Endometrium (tissue), 2 donors: ENCODE measurements at regions not wholly inside any gene's neighbourhood (a gene's known extent, or its start where the extent isn't known, plus 50 kb on each side); places are given as distances from the start of the nearest gene placed in this dataset.

Experiments used
- FAIRE-seq: peaks from 2 replicates; lab custom pipeline; 2012; peaks lifted over from hg19 to GRCh38; lab: Jason Lieb, UNC
- donor health status: control.
- donor health status: control.

DNA sequence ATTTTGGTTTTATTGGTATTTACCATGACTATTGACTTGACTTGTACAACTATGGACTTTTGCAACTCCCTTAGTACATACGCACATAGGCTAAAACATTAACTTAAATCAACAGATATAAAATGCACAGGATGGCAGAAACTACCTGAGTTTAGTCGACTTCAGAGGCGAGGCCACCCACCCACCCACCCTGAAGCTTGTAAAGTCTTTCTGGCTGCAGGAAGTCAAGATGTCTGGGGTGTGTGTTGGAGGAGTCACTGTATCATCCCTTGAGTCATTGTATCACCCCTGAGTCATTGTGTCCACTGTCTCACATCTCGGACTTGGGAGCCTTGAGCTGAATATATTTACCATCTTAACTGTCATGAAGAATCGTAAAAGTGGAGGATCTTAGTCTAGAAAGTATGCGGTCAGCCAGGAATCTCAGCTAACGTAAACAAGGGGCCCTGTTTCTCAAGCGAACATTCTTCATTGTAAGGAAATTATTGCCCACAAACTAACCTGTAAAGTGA lies 140.0 kb upstream of the ST6GAL2 start:
- no peak for FAIRE-seq

DNA sequence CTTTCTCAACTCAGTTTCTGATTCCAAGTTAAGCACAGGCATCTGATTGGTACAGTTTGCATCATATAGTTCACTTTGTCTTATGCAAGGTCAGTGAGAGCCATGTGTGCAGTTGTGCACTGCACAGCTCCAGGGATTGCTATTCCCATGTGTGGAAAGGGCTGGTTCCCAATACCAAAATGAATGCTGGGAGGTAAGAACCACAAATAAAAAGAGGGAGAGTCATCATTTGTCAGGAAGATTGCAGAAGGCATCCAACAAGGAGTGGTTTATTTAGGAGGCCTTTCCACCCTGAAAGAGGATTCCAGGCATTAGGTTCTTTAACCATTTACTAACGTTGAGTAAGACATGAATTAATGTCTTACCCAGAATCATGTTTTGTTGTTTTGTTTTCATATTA lies 141.2 kb upstream of the ST6GAL2 start:
- no peak for FAIRE-seq

DNA sequence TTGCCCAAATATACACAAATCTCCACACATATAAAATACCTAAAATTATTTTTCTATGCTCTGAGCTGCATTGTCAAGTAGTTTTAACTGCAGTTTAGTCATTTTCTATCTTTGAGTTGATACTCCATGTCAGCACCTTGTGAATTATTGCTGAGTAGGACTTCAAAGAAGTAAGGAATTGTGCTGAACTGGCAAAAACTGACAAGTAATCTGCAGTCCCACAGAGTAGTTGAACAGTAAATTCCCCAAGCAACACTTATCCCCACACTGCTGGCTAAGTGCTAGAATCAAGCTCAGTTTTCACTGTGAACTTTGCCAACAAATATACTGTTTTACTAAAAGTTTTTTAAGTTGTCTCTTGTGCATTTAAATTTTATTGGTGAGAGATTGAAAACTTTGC lies 141.8 kb upstream of the ST6GAL2 start:
- no peak for FAIRE-seq

DNA sequence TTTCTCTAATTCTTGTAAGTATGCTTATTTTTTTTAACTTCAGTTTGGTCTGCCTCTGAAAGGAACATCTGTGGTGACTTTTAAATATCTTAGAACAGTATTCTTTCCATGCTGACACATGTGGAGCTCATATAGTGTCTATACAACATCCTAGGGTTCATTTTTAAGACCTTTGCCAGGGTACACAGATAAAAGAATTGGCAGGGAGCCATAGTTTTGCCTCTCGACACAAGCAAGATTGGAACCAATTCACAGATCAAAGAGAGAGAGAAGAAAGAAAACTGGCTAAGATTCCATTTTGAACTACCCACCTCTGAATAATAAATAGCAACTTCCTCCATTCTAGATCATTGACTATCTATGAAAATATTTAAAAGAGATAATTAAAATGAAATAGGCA lies 142.7 kb upstream of the ST6GAL2 start:
- no peak for FAIRE-seq

DNA sequence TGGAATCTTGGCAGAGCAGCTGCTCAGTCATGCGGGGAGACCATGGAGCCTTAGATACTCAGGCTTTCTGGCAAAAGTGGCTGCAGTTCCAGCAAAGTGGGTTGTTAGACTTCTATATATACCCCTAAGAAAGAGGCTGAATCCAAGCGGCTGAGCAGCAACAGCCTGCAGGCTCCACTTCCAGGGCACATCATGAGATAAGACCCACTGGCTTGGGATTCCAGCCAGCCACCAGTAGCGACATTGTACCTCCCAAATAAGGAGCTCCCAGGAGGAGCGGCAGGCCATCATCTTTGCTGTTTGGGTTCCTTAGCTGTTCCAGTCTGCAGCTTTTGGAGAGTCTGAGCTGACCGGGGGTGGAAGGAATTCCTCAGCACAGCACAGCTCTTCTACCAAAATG lies 150.3 kb upstream of the ST6GAL2 start:
- FAIRE-seq, result no peak

DNA sequence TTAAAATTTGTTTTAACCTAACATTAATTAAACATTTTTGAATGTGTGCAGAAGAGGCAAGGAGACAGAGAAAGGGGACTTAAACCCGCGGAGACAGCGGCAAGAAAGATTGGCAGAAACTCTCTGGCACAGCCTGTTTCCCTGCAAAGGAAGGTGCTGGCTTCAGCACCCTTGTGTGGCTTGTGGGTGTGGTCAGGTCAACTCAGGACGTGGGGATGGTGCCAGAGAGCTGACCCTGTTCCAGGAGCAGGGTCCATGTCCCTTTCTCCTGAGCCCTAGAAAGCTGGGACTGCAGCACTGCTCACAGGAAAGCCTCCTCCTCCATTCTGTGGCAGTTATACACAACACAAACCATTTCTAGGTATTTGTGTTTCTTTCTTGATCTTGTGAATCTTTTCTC lies 176.2 kb upstream of the ST6GAL2 start:
- FAIRE-seq, result no peak

DNA sequence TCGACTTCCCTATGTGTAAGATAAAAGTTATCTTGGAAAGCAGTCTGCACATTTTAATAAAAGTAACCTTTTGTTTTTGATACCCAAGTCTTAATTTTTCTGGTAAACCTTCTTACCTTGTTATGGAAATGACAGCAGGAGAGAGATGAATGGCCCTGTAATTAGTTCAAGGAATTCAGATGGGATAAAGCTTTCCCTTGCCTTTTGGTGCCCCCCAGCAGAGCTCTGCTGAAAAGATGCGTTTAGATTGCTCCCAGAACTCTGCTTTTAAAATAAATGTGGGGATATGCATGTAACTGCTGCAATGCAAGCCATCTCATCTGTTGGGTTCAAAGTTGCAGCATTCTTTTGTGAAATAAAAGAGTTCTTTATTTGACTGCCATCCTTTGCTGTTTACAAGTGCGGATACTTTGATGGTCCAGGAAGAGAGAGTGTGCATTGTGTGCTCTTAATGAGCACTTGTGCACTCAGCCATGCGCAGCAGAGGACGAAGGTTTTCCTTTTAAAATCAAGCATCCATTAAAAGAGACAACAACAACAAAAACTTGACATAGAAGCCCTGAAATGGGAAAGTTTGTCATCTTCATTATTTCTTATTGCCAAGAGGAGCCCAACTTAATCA lies 176.7 kb upstream of the ST6GAL2 start:
- FAIRE-seq, result no peak

DNA sequence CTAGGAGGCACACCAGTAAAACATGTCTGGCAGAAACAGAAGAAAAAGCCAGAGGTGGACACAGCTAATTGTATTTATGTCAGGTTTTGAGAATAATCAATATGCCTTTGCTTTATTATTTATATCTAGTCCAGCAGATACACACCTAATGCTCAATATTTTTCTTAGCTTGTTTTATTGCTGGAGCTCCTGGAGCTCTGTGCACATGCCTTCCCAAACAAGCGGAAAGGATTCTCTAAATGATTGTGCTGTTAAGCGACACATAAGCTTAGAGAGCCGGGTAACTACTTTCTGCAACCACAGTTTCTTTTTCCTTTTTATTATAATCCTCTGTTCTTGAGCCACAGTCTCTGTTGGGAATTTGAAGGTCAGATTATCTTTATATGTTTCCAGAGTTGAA lies 177.3 kb upstream of the ST6GAL2 start:
- no peak for FAIRE-seq

DNA sequence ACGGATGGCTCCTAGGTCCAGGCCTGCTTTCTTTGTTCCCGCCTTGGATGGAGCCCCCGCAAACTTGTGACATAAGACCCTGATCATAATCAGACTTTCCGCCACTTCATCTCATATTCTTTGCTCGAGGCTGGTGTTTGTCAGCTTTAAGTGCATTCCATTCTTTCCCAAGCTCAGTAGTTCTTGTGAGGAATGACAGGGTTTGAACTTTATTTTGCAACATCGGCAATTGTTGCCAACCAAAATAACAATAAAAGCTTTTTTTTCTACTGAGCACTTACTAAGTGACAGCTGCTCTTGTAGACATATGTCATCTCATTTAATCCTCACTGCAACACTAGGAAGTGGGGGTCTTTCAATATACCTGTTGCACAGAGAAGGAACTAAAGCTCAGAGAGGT lies 178.8 kb upstream of the ST6GAL2 start:
- FAIRE-seq, result no peak

DNA sequence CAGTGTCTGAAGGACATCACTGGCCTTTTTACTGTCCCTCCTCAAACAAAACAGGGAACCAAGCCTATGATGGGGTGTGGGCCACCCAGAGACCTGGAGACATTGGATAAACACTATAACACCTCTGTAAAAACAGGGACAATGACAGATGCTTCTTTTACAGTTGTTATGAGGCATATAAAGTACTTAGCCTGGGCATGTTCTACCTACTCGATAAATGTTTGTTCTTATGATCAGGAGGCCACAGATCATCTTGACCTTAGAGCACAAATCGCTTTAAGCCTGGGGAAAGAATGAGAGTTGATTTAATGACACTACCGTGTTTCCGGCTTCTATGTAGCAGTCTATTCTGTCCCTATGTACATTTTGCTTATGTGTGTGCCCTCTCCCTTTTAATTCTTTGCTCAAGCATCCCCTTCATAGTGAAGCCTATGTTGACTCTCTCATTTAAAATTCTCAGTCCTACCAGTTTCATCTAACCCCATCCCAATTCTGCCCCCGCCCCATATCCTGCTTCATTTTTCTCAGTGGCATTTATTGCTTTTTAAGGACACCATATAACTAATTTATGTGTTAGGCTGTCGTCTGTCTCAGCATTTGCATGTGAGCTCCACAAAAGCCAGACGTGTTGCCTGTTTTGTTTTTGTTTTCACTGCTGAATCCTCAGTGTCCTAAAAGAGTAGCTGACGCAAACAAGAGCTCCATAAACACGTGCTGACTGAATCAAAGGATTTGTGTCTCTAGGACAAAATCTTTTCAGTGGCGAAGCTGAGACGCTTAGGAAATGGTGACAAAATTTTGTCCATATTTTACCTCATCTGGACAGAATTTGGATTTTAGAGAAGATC lies 182.3 kb upstream of the ST6GAL2 start:
- peak; percentile 74 for FAIRE-seq

DNA sequence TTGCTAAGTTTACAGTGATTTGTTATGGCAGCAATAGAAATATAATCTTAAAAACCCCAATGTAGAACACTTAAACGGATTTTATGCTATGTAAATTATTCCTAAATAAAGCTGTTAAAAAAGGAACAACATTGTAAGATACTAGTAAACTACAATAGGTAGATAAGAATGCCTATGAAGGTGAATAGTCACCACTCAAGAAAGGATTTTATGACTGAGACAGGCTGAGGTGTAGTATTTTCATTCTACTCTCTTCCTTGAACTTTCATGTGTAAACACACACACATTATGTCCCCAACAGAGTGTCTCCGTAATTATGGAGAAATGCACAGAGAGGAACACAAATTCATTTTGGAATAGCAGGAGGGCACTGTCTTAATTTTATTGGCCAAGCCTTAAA lies 183.9 kb upstream of the ST6GAL2 start:
- FAIRE-seq, result no peak

DNA sequence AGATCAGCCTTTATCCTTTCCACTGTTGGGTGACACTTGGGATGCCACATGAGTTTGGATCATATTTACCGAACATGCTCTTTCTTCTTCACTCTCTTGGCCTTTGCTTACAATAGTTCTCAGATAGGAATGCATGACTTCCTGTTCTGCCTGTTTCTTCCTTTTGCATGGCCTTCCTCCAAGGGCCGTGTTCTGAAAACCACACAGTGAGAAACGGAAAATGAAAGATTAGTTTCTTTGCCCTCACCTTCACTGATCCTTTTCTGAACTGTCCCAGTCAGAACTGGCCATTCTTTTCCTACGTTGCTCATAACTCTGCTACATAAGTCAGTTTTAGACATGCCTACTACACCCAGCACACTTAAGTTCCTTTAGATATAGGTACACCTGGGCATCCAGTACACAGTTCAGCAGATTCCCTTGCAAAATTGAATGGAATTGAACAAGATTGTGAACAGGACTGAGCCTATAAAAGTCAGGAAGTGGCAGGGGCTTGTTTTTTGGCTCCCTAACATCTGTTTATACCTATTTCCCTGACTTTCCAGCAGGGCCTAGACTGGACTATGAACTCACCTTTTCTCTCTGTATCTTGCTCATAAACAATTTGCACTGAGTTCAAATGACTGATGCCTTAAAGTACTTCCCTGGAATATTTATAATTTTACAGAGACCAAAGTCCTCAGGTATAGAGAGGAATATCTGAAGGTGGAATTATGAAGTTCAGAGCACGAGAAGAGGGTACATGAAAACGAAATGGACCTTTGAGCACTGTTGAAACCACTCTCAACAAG lies 186.4 kb upstream of the ST6GAL2 start:
- no peak for FAIRE-seq

DNA sequence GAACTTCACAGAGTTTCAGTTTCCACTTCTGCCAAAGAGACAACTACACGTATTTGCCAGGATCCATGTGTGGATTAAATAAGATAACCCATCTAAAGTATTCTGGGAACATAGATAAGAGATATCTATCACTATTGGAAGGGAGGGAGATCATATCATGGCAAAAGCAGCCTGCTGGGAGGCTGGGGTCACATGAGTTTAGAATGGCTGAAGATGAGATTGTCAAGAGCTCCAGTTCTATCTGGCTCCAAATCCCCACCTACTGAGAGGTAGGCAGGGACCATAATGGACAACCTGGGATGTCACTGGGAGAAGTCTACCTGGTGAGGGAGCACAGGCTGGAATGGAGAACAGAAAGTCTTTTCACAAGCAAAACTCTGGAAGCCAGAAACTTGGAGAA lies 192.6 kb upstream of the ST6GAL2 start:
- FAIRE-seq, result no peak

DNA sequence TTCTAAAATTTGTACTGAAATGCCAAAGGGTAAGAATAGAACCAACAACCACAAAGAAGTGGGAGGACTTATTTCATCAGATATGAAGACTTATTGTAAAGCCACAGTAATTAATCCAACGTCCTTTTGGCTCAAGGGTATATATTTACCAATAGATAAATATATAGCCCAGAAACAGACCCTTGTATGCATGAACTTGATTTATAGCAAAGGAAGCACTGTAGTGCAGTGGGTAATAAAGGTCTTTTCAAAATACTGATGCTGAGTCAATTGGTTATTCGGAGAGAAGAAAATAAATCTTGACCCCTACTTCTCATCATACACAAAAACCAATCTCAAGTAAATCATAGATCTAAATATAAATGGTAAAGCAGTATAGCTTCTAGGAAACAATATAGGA lies 200.5 kb upstream of the ST6GAL2 start:
- FAIRE-seq, result no peak

DNA sequence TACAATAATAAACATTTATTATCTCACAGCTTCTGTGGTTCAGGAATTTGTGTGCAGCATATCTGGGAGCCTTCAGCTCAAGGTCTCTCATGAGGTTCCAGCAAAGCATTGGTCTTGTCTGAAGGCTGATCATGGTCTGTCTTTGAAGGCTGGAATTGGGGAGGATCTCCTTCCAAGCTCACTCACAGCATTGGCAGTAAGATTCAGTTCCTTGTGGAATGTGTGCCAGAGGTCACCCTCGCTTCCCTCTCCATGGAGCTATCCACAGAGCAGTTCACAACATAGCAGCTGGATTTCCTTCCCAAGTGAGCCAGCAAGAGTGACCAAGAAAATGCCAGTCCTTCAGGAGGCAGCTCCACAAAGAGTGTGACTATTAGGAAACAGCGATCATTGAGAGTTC lies 202.2 kb upstream of the ST6GAL2 start:
- FAIRE-seq, result no peak

DNA sequence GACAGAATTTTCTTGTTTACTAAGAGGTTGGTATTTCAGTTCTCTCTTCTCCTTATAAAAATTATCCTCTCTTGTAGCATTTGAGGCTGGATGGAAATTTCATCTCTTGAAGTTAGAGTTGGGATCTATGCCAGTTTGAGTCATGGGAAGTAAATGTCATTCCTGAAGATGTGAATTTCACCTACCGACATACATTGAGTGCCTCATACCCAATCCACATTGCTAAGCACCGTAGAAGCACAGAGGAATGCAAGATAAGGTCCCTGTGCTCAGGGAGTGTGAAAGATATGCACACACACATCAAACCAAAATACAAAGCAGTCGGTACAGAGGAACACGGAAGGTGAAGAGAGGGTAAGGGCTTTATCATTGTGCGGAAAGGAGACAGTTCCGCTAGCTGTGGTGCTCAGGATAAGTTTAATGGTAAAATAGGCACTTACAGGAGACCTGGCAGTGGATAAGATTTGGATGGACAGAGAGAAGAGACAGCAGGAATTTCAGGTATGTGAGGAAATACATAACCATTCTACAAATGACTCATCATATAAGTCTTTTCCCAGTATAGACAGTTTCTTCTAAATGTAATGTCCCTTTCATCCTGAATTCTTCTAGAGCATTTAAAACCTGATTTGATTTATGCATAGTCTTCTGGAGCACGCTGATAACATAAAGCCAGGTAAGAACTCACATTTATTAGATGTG lies 205.3 kb upstream of the ST6GAL2 start:
- FAIRE-seq, result no peak

DNA sequence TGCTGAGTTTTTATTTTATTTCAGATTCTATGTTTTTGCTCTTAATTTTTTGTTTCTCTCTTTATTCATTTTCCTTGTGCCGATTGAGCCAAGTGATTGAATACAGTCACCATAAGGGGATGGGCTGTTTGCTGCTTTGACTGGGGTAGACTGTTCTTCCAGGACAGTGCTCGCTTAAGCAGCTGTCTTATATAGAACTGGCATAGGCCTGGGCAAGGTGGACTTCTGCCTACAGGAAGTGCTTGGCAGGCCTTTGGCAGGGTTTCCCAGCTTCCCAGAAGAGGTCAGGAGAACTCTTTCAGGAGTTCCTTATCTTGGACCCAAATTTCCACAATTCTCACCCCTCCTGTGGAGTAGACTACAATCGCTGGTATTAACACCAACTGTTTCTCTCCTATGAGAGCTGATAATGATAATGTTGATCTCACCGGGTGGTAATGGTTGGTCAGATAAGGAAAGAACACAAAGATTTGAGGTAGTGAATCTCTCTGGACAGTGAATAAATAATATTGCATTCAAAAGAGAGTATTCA lies 207.5 kb upstream of the ST6GAL2 start:
- no peak for FAIRE-seq

DNA sequence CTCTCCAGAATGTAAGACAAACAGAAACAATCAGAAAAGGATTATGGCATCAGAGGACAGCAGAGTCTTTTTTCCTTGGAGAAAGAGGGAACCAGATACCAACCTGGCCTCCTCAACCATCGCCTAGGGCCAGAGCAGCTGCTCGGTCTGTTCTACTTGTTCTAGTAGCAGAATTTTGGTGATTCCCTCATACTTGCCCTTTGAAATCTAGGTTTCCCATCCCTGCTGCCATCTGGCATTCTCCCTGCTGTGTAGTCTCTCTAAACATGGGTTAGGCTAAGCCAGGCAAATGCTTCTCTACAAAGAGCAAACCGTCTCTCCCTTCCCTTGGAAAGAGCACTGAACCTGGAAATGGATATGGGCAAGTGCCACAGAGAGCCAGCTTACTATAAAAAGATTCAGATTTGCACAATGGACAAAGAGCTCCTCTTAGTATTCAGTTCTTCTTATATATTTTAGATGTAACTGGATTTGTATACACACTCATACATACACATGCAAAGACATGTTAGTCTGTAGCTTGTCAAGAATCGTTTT lies 208.6 kb upstream of the ST6GAL2 start:
- no peak for FAIRE-seq

DNA sequence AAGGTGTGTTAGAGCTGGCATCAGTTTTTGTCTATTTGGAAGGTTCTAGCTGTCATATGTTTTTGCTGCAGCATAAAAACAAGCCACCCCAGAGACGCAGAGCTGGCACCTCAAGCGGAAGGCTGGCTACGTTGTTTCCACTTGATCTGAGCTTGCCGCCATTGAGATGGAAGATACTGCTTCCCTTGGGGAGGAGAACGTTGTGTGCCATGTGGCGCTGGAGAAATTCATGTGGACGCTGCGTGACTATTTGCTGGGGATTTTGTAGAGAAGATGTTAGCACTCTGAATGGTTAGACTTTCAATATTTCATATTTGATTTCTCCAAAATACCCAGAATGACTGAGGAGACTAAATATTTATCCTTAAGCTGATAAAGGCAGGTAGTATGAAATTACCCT lies 216.2 kb upstream of the ST6GAL2 start:
- FAIRE-seq, result no peak

DNA sequence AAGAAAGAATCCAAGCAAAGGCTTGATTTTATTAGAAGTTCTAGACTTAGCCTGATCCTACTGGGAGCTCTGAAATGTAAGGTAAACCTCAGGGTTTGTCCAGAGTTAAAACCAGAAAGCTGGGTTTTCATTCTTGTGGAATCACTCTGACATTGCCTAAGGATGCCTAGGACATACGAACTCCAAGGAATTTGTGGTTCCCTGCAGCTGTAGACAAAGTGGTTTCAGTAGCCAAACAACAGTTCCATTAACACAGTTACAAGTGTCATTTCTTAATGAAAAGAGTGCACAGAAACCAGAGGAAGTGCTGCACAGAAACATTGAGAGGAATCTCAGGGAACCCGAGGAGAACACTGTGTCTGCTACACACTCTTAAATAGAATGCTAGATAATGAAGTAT lies 221.4 kb upstream of the ST6GAL2 start:
- no peak for FAIRE-seq

DNA sequence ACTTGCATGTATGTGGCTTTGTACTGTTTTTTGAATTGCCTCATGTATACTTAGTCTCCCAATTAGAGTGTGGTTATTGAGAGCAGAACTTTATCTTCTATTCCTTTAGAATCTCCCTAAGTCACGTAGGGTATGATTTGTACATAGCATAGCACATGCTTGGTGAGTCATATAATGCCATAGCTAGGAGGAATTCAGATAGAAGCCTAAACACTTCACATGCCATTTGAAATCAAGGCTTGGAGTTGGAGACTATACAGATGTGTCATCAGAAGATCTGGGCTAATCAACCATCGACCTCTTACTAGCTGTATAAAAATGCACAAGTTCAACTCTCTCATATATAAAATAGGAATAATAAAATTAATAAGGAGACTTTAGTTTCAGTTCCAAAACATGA lies 222.6 kb upstream of the ST6GAL2 start:
- no peak for FAIRE-seq

DNA sequence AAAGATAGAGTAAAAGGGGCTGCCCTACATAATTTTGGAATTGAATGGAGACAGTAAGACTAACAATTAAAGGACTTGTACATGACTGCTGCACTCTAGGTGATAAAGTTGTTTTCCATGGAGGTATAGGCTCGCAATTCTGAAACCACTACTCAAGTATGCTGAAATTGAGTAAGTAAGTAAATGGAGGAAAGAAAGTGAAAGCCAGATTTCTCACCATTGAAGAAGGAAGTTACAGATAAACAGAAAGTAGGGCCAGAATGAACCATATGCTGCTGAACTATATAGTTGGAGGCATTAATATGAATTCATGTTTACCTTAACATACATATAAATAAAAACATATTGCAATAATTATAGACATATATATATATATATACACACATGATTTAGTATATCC lies 225.7 kb upstream of the ST6GAL2 start:
- no peak for FAIRE-seq
